ENCODE measurements at regions not wholly inside any gene's neighbourhood (a gene's known extent, or its start where the extent isn't known, plus 50 kb on each side); places are given as distances from the start of the nearest gene placed in this dataset.
"Not testable (repeated sequence)": the region's sequence is repeated elsewhere in the genome, so short reads cannot be mapped to it uniquely, and the experiment has no call there.

- H3K4me3 ChIP-seq; intact Hi-C loops (cut with DNase I); H3K27ac ChIP-seq; H3K27me3 ChIP-seq; H3K4me1 ChIP-seq; DNase-seq (ENCODE audit: low spot score in 2 of 2); H3K9me3 ChIP-seq; H3K36me3 ChIP-seq: not testable (repeated sequence)
Observed at GRCh38 chr2:131834203-131835020, 306.7 kb downstream of the CCDC74A start.

GRCh38 chr2:131835022-131835421 lies 307.3 kb downstream of the CCDC74A start:
- H3K27me3 ChIP-seq; DNase-seq (ENCODE audit: low spot score in 2 of 2); intact Hi-C loops (cut with DNase I); H3K36me3 ChIP-seq; H3K4me3 ChIP-seq; H3K9me3 ChIP-seq; H3K4me1 ChIP-seq; H3K27ac ChIP-seq: not testable (repeated sequence)

- Histone ChIP-seq H3K27me3 (no peaks in the 10 kb centered on the region), H3K4me3 (no peak overlapping the region), H3K4me1 (no peaks in the 10 kb centered on the region), H3K9me3 (no peaks in the 10 kb centered on the region), H3K27ac (no peak overlapping the region), H3K36me3 (no peaks in the 10 kb centered on the region)
- no peak for TF ChIP-seq CTCF (IDR thresholded peaks at IDR 0.05)
- DNase-seq (ENCODE audit: low spot score in 2 of 2), result no peak
- intact Hi-C loops (cut with DNase I), result no loop called here
Observed at GRCh38 chr2:131835621-131836091, 308.0 kb downstream of the CCDC74A start.

- H3K4me1 ChIP-seq; DNase-seq (ENCODE audit: low spot score in 2 of 2); intact Hi-C loops (cut with DNase I); H3K36me3 ChIP-seq; H3K4me3 ChIP-seq; H3K9me3 ChIP-seq; H3K27ac ChIP-seq; H3K27me3 ChIP-seq: not testable (repeated sequence)
Observed at GRCh38 chr2:131836116-131836515, 308.4 kb downstream of the CCDC74A start.

- DNase-seq (ENCODE audit: low spot score in 2 of 2); H3K4me3 ChIP-seq; intact Hi-C loops (cut with DNase I); H3K27ac ChIP-seq; H3K27me3 ChIP-seq; H3K4me1 ChIP-seq; H3K36me3 ChIP-seq; H3K9me3 ChIP-seq: not testable (repeated sequence)
Observed at GRCh38 chr2:131844044-131844443, 316.4 kb downstream of the CCDC74A start.

- DNase-seq (ENCODE audit: low spot score in 2 of 2); H3K4me3 ChIP-seq; H3K4me1 ChIP-seq; intact Hi-C loops (cut with DNase I); H3K9me3 ChIP-seq; H3K27ac ChIP-seq; H3K36me3 ChIP-seq; H3K27me3 ChIP-seq: not testable (repeated sequence)
Observed at GRCh38 chr2:131856202-131856601, 305.6 kb downstream of the ANKRD30BL start.

GRCh38 chr2:131858197-131858596 lies 303.6 kb downstream of the ANKRD30BL start:
- DNase-seq (ENCODE audit: low spot score in 2 of 2); intact Hi-C loops (cut with DNase I); H3K4me1 ChIP-seq; H3K27me3 ChIP-seq; H3K36me3 ChIP-seq; H3K4me3 ChIP-seq; H3K27ac ChIP-seq; H3K9me3 ChIP-seq: not testable (repeated sequence)
- TF ChIP-seq CTCF (IDR thresholded peaks at IDR 0.05), result peak in 1 of 3 experiments; percentile 26
